ENCODE measurements at regions not wholly inside any gene's neighbourhood (a gene's known extent, or its start where the extent isn't known, plus 50 kb on each side); places are given as distances from the start of the nearest gene placed in this dataset.

DNA sequence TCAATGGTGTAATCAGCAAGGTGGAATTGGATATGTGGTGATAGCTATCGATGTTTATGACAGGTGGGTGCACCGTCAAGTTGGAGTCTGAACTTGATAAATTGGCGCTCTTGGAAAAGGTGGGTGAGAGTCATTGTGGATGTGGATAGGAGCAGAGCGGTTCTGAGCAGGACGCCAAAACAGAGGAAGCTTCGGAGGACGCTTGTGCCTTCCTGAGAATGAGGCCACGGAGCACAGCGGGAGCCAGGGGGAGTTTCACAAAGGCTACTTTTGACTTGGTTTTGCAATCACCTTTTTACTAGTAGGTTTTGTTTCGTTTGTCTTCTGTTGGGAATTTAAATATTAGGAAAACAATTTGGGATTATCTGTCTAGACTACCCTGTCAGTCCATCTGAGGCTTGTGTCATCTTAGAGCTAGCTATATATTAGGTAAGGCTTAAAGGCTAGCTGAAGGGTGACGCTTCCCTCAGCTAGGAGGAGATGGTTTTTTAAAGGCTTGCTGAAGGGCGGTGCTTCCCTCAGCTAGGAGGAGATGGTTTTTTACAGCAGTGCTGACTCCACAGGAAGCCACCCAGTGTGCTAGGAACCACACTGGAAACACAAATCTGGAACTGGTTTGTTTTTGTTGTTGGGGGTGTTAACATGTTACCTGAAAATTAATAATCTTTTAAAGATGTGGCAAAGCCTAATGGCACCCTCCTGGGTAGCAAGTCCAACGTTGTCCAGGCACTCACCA, 142.4 kb upstream of the IRX4 start:
- ATAC-seq, result no peak
- no peaks in the 10 kb centered on the region for H3K36me3 ChIP-seq (ENCODE audit: low read depth)
- no peak for DNase-seq
- no peak overlapping the region for H3K4me3 ChIP-seq
- no peaks in the 10 kb centered on the region for H3K9me3 ChIP-seq
- intact Hi-C loops (cut with DNase I, micrococcal nuclease), result no loop called here
- TF ChIP-seq, protein P1, sequence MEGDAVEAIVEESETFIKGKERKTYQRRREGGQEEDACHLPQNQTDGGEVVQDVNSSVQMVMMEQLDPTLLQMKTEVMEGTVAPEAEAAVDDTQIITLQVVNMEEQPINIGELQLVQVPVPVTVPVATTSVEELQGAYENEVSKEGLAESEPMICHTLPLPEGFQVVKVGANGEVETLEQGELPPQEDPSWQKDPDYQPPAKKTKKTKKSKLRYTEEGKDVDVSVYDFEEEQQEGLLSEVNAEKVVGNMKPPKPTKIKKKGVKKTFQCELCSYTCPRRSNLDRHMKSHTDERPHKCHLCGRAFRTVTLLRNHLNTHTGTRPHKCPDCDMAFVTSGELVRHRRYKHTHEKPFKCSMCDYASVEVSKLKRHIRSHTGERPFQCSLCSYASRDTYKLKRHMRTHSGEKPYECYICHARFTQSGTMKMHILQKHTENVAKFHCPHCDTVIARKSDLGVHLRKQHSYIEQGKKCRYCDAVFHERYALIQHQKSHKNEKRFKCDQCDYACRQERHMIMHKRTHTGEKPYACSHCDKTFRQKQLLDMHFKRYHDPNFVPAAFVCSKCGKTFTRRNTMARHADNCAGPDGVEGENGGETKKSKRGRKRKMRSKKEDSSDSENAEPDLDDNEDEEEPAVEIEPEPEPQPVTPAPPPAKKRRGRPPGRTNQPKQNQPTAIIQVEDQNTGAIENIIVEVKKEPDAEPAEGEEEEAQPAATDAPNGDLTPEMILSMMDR (IDR thresholded peaks at IDR 0.05), result no peak
- H3K4me1 ChIP-seq (ENCODE audit: low read depth), result no peaks in the 10 kb centered on the region

DNA sequence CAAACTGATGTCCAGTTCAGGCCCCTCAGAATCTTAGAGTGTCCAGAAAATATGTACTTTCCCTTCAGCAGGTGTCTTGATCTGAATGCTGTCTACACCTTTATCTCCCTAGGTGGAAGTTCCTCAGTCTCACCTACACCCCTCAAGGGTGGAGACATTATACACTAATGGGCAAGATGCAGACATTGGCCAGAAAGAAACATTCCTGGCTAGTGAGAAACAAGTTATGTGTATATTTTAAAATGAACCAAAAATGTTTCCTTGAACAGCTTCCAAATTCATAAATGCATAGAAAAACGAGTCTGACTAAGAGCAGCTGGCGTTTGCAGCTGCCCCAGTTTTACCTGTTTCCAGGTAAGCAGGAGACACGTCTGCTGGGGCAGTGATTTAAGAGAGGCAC, 140.5 kb upstream of the IRX4 start:
- no peaks in the 10 kb centered on the region for H3K9me3 ChIP-seq
- TF ChIP-seq, protein P1 (IDR thresholded peaks at IDR 0.05), result no peak
- DNase-seq (no peak), ATAC-seq (no peak)
- H3K4me1 ChIP-seq (ENCODE audit: low read depth), result no peaks in the 10 kb centered on the region
- no peaks in the 10 kb centered on the region for H3K36me3 ChIP-seq (ENCODE audit: low read depth)
- H3K4me3 ChIP-seq, result no peak overlapping the region
- intact Hi-C loops (cut with DNase I, micrococcal nuclease), result no loop called here

DNA sequence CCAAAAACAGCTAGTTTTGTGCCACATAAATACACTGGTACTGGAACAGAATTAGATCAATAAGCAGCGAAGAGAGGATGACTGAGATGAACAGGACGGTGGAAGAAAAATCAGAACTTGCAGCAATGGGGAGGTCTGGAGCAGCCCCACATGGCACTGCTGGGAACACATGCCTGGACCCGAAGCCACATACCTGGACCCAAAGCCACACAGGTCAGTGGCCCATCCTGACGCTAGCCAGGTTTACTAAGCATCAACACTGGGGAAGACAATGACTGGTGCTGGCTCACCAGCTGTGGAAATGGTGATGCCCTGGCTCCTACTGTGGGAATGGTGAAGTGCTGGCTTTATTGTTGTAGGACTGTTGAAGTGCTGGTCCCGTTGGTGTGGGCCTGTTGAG, 139.7 kb upstream of the IRX4 start:
- ATAC-seq (no peak), DNase-seq (no peak)
- TF ChIP-seq, protein P1 (IDR thresholded peaks at IDR 0.05), result no peak
- no peaks in the 10 kb centered on the region for H3K36me3 ChIP-seq (ENCODE audit: low read depth)
- intact Hi-C loops (cut with DNase I, micrococcal nuclease), result no loop called here
- H3K4me1 ChIP-seq (ENCODE audit: low read depth), result no peaks in the 10 kb centered on the region
- H3K9me3 ChIP-seq, result no peaks in the 10 kb centered on the region
- H3K4me3 ChIP-seq, result no peak overlapping the region

DNA sequence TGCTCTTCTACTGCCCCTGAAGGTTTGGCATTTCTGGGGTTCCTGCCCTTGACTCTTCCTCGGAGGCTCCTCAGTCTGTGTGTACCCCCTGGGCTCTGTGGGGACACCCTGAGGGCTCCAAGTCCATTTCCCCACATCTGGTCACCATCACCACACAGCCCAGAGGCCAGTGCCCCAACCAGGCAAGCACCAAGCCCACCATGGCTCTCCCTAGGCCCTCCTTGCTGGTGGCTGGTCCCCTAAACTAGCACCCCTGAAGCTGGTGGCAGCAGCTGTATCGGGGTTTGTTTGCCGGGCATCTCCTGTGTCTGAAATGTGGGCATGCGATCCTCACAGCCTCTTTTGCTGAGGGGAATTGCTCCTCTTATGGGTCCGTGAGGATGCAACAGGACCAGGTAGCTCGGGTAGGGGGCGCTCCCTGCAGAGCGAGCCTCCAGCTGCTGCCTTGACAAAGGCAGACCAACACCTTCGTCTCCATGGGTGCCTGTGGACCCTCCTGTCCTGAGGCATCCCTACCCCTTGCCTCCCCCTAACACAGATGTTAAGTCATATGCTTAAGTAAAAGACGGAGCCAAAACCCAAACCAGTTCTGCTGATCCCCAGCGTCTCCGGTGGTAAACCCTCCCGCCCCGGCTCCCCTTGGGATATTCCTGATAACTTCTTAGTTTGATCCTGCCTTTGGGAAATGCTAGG, 138.9 kb upstream of the IRX4 start:
- H3K4me3 ChIP-seq, result no peak overlapping the region
- TF ChIP-seq, protein P1 (IDR thresholded peaks at IDR 0.05), result no peak
- intact Hi-C loops (cut with DNase I, micrococcal nuclease), result no loop called here
- DNase-seq (no peak), ATAC-seq (no peak)
- no peaks in the 10 kb centered on the region for H3K36me3 ChIP-seq (ENCODE audit: low read depth)
- H3K9me3 ChIP-seq, result no peaks in the 10 kb centered on the region
- no peaks in the 10 kb centered on the region for H3K4me1 ChIP-seq (ENCODE audit: low read depth)

DNA sequence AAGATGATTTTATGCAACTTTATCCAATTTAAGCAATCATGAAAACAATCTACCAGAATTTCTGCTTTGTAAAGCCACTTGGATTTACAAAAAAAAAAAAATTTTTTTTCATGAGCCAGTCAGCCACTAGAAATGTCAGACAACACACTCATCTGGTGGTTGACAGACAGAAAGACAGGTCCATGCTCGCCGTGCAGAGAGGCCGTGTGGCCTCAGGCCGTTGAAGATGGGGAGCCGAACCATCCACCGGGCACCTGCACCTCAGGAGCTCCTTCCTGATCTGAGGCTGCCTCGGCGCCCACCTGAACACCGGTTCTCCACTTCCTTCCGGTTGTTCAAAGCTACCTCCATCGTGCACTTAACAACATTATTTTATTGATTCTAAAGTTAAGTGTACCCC, 138.0 kb upstream of the IRX4 start:
- TF ChIP-seq, protein P1 (IDR thresholded peaks at IDR 0.05), result no peak
- Histone ChIP-seq H3K9me3 (no peaks in the 10 kb centered on the region), H3K4me1 (ENCODE audit: low read depth) (no peaks in the 10 kb centered on the region), H3K36me3 (ENCODE audit: low read depth) (no peaks in the 10 kb centered on the region), H3K4me3 (no peak overlapping the region)
- no peak for ATAC-seq
- intact Hi-C loops (cut with DNase I, micrococcal nuclease), result no loop called here
- no peak for DNase-seq

Measured in mucosa of descending colon (tissue), 3 donors.